Gastrocnemius medialis (tissue), 4 donors: ENCODE measurements at regions not wholly inside any gene's neighbourhood (a gene's known extent, or its start where the extent isn't known, plus 50 kb on each side); places are given as distances from the start of the nearest gene placed in this dataset.

Experiments
- POLR2A ChIP-seq, 2 donors: fragments of 450-650 bp; IDR thresholded peaks; one replicate each; pipeline ENCODE4 v1.6.1; 2017; ENCODE audit warnings: antibody characterized with exemption in 2 of 2, mild to moderate bottlenecking in 2 of 2, moderate library complexity in 2 of 2
- TF ChIP-seq, protein P1 (sequence below), 5 experiments: fragments of 450-650 bp in 3 of 5; fragments of 200-600 bp in 2 of 5; sonication (generic) in 2 of 5; IDR thresholded peaks in 4 of 5; conservative IDR thresholded peaks in 1 of 5; 1 replicate in 4 of 5; 2 replicates in 1 of 5; pipeline ENCODE4 v1.5.1; 2016 to 2019; ENCODE audit warnings: antibody characterized with exemption in 5 of 5, mild to moderate bottlenecking in 3 of 5, moderate library complexity in 3 of 5

GRCh38 chr2:147173798-147174197, 671.0 kb upstream of the ACVR2A start:
- TF ChIP-seq, protein P1, sequence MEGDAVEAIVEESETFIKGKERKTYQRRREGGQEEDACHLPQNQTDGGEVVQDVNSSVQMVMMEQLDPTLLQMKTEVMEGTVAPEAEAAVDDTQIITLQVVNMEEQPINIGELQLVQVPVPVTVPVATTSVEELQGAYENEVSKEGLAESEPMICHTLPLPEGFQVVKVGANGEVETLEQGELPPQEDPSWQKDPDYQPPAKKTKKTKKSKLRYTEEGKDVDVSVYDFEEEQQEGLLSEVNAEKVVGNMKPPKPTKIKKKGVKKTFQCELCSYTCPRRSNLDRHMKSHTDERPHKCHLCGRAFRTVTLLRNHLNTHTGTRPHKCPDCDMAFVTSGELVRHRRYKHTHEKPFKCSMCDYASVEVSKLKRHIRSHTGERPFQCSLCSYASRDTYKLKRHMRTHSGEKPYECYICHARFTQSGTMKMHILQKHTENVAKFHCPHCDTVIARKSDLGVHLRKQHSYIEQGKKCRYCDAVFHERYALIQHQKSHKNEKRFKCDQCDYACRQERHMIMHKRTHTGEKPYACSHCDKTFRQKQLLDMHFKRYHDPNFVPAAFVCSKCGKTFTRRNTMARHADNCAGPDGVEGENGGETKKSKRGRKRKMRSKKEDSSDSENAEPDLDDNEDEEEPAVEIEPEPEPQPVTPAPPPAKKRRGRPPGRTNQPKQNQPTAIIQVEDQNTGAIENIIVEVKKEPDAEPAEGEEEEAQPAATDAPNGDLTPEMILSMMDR (IDR thresholded peaks at IDR 0.05 in 4 of 5, conservative IDR thresholded peaks at IDR 0.05 in 1 of 5) = no peak
- TF ChIP-seq POLR2A (IDR thresholded peaks at IDR 0.05) = no peak
